H9 (cell line): ENCODE measurements at regions not wholly inside any gene's neighbourhood (a gene's known extent, or its start where the extent isn't known, plus 50 kb on each side); places are given as distances from the start of the nearest gene placed in this dataset.

Experiments
- DNase-seq: peaks from one replicate; pipeline ENCODE4 v3.0.0-alpha.2; 2017
- H2AFZ ChIP-seq: one replicate; pipeline ENCODE4 v1.6.1; 2013; ENCODE audit warnings: mild to moderate bottlenecking, low read length, control low read depth, moderate library complexity
- H2AK5ac ChIP-seq: 2 replicates; pipeline ENCODE4 v1.6.1; 2013; ENCODE audit warnings: low read length, control low read depth, mixed read lengths; ENCODE audit not compliant: insufficient read length
- H2BK120ac ChIP-seq: one replicate; pipeline ENCODE4 v1.6.1; 2013; ENCODE audit warnings: low read depth, mild to moderate bottlenecking, low read length, control low read depth, inconsistent platforms; ENCODE audit not compliant: poor library complexity, severe bottlenecking
- H2BK12ac ChIP-seq: 2 replicates; pipeline ENCODE4 v1.6.1; 2013; ENCODE audit warnings: low read length, control low read depth, mixed read lengths, low read depth; ENCODE audit not compliant: insufficient read length
- H2BK15ac ChIP-seq: 2 replicates; pipeline ENCODE4 v1.6.1; 2013; ENCODE audit warnings: low read depth, low read length, control low read depth
- H2BK20ac ChIP-seq: one replicate; pipeline ENCODE4 v1.6.1; 2013; ENCODE audit warnings: low read depth, mild to moderate bottlenecking, low read length, control low read depth, inconsistent platforms; ENCODE audit not compliant: poor library complexity, severe bottlenecking
- H2BK5ac ChIP-seq: 2 replicates; pipeline ENCODE4 v1.6.1; 2013; ENCODE audit warnings: low read length, control low read depth, mixed read lengths; ENCODE audit not compliant: insufficient read length
- H3K14ac ChIP-seq: 2 replicates; pipeline ENCODE4 v1.6.1; 2013; ENCODE audit warnings: low read length, control low read depth; ENCODE audit not compliant: insufficient read depth
- H3K18ac ChIP-seq: 2 replicates; pipeline ENCODE4 v1.6.1; 2013; ENCODE audit warnings: low read depth, mild to moderate bottlenecking, mixed read lengths, low read length, control low read depth; ENCODE audit not compliant: insufficient read length
- H3K23ac ChIP-seq: 2 replicates; pipeline ENCODE4 v1.6.1; 2013; ENCODE audit warnings: low read length, control low read depth, mixed read lengths, low read depth; ENCODE audit not compliant: insufficient read length
- H3K23me2 ChIP-seq: 2 replicates; pipeline ENCODE4 v1.6.1; 2013; ENCODE audit warnings: low read depth, mild to moderate bottlenecking, mixed read lengths, low read length, control low read depth; ENCODE audit not compliant: insufficient read length, poor library complexity, severe bottlenecking
- H3K27ac ChIP-seq: 2 replicates; pipeline ENCODE4 v1.5.1; 2013; ENCODE audit warnings: low read length, control low read depth, mixed read lengths, low read depth; ENCODE audit not compliant: insufficient read length
- H3K27me3 ChIP-seq: 2 replicates; pipeline ENCODE4 v1.6.1; 2013; ENCODE audit warnings: low read length, control low read depth, inconsistent platforms; ENCODE audit not compliant: insufficient read depth
- H3K4ac ChIP-seq: 2 replicates; pipeline ENCODE4 v1.6.1; 2013; ENCODE audit warnings: low read depth, mild to moderate bottlenecking, control low read depth, inconsistent platforms, low read length, moderate library complexity
- H3K4me1 ChIP-seq: 2 replicates; pipeline ENCODE4 v1.6.1; 2013; ENCODE audit warnings: low read length, control low read depth, inconsistent platforms; ENCODE audit not compliant: insufficient read depth
- H3K4me2 ChIP-seq: 2 replicates; pipeline ENCODE4 v1.6.1; 2013; ENCODE audit warnings: low read length, control low read depth, mixed read lengths; ENCODE audit not compliant: insufficient read length, insufficient read depth
- H3K56ac ChIP-seq: 2 replicates; pipeline ENCODE4 v1.6.1; 2013; ENCODE audit warnings: low read depth, mild to moderate bottlenecking, mixed read lengths, low read length, control low read depth; ENCODE audit not compliant: insufficient read length
- H3K79me1 ChIP-seq: 2 replicates; pipeline ENCODE4 v1.6.1; 2013; ENCODE audit warnings: low read depth, mild to moderate bottlenecking, moderate library complexity, low read length, control low read depth, inconsistent platforms; ENCODE audit not compliant: insufficient read depth, poor library complexity, severe bottlenecking
- H3K79me2 ChIP-seq: 2 replicates; pipeline ENCODE4 v1.6.1; 2013; ENCODE audit warnings: low read length, control low read depth, inconsistent platforms; ENCODE audit not compliant: insufficient read depth
- H3K9ac ChIP-seq: 2 replicates; pipeline ENCODE4 v1.6.1; 2013; ENCODE audit warnings: low read length, control low read depth, mixed read lengths; ENCODE audit not compliant: insufficient read length; ENCODE audit errors: extremely low read depth
- H3K9me3 ChIP-seq: one replicate; pipeline ENCODE4 v1.6.1; 2013; ENCODE audit warnings: low read depth, low read length, inconsistent platforms; ENCODE audit not compliant: control insufficient read depth
- H3T11ph ChIP-seq: one replicate; pipeline ENCODE4 v1.6.1; 2013; ENCODE audit warnings: mild to moderate bottlenecking, low read length, control low read depth, inconsistent platforms
- H4K20me1 ChIP-seq: one replicate; pipeline ENCODE4 v1.6.1; 2013; ENCODE audit not compliant: control insufficient read depth, insufficient read length, insufficient read depth
- H4K5ac ChIP-seq: 2 replicates; pipeline ENCODE4 v1.6.1; 2013; ENCODE audit warnings: low read depth, mild to moderate bottlenecking, mixed read lengths, low read length, control low read depth; ENCODE audit not compliant: insufficient read length
- H4K8ac ChIP-seq: replicated peaks from 2 replicates; pipeline ENCODE4 v1.6.1; 2013; ENCODE audit warnings: low read length, control low read depth, mixed read lengths, low read depth; ENCODE audit not compliant: insufficient read length
- H4K91ac ChIP-seq: 2 replicates; pipeline ENCODE4 v1.6.1; 2013; ENCODE audit warnings: low read depth, mild to moderate bottlenecking, moderate library complexity, mixed read lengths, low read length, control low read depth; ENCODE audit not compliant: insufficient read length
- H3K27ac Mint-ChIP-seq, 3 experiments: 2 replicates in 2 of 3; 3 replicates in 1 of 3; pipeline ENCODE4 v1.8.0; 2020 to 2021; ENCODE audit warnings: mixed read lengths in 3 of 3, mild to moderate bottlenecking in 1 of 3, moderate library complexity in 1 of 3
- H3K27me3 Mint-ChIP-seq: 2 replicates; pipeline ENCODE4 v1.8.0; 2021; ENCODE audit warnings: low read depth, mild to moderate bottlenecking, moderate library complexity, mixed read lengths
- H3K36me3 Mint-ChIP-seq, 3 experiments: 2 replicates in 2 of 3; 3 replicates in 1 of 3; pipeline ENCODE4 v1.8.0; 2020 to 2021; ENCODE audit warnings: low read depth in 3 of 3, mixed read lengths in 3 of 3; ENCODE audit not compliant: insufficient read depth in 1 of 3
- H3K4me1 Mint-ChIP-seq, 2 experiments: 2 replicates each; pipeline ENCODE4 v1.8.0; 2020; ENCODE audit warnings: mixed read lengths in 2 of 2
- H3K4me3 Mint-ChIP-seq, 2 experiments: 2 replicates in 1 of 2; 3 replicates in 1 of 2; pipeline ENCODE4 v1.8.0; 2020 to 2021; ENCODE audit warnings: mild to moderate bottlenecking in 2 of 2, mixed read lengths in 2 of 2, moderate library complexity in 1 of 2
- H3K9me3 Mint-ChIP-seq, 2 experiments: 2 replicates in 1 of 2; 3 replicates in 1 of 2; pipeline ENCODE4 v1.8.0; 2020; ENCODE audit warnings: mild to moderate bottlenecking in 2 of 2, mixed read lengths in 2 of 2, moderate library complexity in 1 of 2
- WGBS: extraction: QIAGEN DNeasy Blood & Tissue Kit; methylation state at CpG from one replicate; pipeline ENCODE4 v1.1.7; 2013; ENCODE audit warnings: missing lambda C conversion rate, low lambda C conversion rate, mixed read lengths; ENCODE audit not compliant: insufficient read length; ENCODE audit errors: extremely low coverage; 5-methylcytosine and 5-hydroxymethylcytosine counted together
- TF ChIP-seq, protein P1 (sequence below): fragments of 200-600 bp; sonication (generic); conservative IDR thresholded peaks from 3 replicates; pipeline ENCODE4 v1.8.0; 2021; ENCODE audit warnings: antibody characterized with exemption, mild to moderate bottlenecking

DNA sequence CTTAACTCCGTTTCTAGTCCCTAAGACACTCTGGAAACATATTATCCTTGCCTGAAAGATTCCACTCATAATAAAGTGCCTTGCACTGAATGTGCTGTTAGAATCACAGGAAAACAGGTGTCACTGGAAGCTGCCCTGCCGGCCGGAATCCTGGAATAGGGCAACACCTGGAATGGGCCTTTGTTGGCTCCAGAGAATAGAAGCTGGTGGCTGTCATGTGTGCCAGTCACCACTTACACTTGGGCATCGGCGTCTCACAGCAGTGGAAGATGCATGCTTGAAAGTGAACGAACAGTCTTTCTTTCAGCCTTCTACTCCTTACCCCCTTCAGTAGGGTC, 90.8 kb upstream of the AFDN start:
- no peak overlapping the region for H2BK20ac ChIP-seq
- no peak overlapping the region for H3K27ac ChIP-seq
- no CpG with 5 or more reads among the region's 6 CpGs for WGBS
- H2AK5ac ChIP-seq, result no peak overlapping the region
- no peaks in the 10 kb centered on the region for H3K9me3 ChIP-seq
- Mint-ChIP-seq H3K4me1 (peaks cover 0 to 6% of the 10 kb centered on the region in 2 experiments; a peak in 2 of 4 replicates), H3K27me3 (peaks cover 5% of the 10 kb centered on the region), H3K36me3 (0 out of 7 replicates have a peak, but pooled peaks cover 0 to 6% (median 0%) of the 10 kb centered on the region in 3 experiments), H3K27ac (peak overlapping the region in 1 of 3 experiments; percentile 1; a peak in 1 of 7 replicates), H3K9me3 (peaks cover 2 to 9% of the 10 kb centered on the region in 2 experiments; a peak in 4 of 5 replicates), H3K4me3 (no peak overlapping the region)
- no peak overlapping the region for H3K56ac ChIP-seq
- TF ChIP-seq, protein P1, sequence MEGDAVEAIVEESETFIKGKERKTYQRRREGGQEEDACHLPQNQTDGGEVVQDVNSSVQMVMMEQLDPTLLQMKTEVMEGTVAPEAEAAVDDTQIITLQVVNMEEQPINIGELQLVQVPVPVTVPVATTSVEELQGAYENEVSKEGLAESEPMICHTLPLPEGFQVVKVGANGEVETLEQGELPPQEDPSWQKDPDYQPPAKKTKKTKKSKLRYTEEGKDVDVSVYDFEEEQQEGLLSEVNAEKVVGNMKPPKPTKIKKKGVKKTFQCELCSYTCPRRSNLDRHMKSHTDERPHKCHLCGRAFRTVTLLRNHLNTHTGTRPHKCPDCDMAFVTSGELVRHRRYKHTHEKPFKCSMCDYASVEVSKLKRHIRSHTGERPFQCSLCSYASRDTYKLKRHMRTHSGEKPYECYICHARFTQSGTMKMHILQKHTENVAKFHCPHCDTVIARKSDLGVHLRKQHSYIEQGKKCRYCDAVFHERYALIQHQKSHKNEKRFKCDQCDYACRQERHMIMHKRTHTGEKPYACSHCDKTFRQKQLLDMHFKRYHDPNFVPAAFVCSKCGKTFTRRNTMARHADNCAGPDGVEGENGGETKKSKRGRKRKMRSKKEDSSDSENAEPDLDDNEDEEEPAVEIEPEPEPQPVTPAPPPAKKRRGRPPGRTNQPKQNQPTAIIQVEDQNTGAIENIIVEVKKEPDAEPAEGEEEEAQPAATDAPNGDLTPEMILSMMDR, result no peak
- H3K23me2 ChIP-seq, result no peaks in the 10 kb centered on the region
- DNase-seq, result no peak
- H2BK15ac ChIP-seq, result no peak overlapping the region
- H3K4me2 ChIP-seq, result no peak overlapping the region
- H2BK5ac ChIP-seq, result no peak overlapping the region
- no peaks in the 10 kb centered on the region for H3K4me1 ChIP-seq
- no peaks in the 10 kb centered on the region for H4K20me1 ChIP-seq
- H4K5ac ChIP-seq, result no peak overlapping the region
- no peaks in the 10 kb centered on the region for H3K27me3 ChIP-seq
- no peak overlapping the region for H3K18ac ChIP-seq
- H4K8ac ChIP-seq, result no peak overlapping the region
- no peak overlapping the region for H3K9ac ChIP-seq
- no peaks in the 10 kb centered on the region for H3K79me2 ChIP-seq
- no peak overlapping the region for H3T11ph ChIP-seq
- no peak overlapping the region for H3K4ac ChIP-seq
- no peak overlapping the region for H2AFZ ChIP-seq
- H2BK120ac ChIP-seq, result no peak overlapping the region
- no peak overlapping the region for H3K14ac ChIP-seq
- no peak overlapping the region for H4K91ac ChIP-seq
- no peaks in the 10 kb centered on the region for H3K79me1 ChIP-seq
- H3K23ac ChIP-seq, result no peak overlapping the region
- no peak overlapping the region for H2BK12ac ChIP-seq
